Activated T-cell treated with anti-CD3 and anti-CD28 coated beads for 24 hours (primary cell): ENCODE measurements at regions not wholly inside any gene's neighbourhood (a gene's known extent, or its start where the extent isn't known, plus 50 kb on each side); places are given as distances from the start of the nearest gene placed in this dataset.

Experiments
- DNase-seq: peaks from one replicate; pipeline ENCODE4 v3.0.0-alpha.2; 2020; ENCODE audit warnings: low read depth

DNA sequence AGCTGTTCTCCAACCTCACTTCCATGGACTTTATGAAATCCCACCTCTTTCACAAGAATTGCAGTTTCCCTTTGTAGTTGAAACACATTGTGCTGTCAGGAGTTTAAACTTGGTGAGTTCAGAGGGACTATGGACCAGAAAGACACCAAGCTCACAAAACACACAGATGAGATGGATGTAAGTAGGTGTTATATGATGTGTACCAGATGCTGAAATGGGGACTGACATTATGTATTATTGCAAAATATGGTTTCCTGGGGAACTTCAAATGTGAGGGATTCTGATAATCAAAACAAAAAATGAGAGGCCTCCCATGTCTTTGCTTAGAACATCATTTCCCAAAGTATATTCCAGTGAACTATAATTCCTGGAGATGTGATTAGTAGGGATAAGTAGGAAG, 401.1 kb upstream of the ARID1B start:
- DNase-seq: no peak

DNA sequence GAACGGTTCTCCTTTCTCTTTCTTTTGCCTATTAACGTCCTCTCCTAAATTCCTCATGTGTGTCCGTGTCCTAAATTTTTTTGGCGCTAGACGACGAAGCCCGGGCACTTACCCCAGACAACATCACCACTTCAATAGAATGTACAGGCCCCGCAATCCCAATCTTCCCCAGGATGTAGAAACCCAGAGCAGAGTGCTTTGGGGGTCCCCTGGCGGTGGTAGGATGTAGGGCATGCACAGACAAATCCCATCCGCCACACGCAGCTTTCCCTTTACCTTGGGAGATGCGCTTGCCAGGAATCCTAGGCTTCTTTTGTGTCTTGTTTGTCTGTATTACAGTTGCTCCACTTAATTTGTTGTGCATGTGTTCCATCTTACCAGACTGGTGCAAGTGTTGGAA, 417.3 kb upstream of the ARID1B start:
- DNase-seq: no peak

DNA sequence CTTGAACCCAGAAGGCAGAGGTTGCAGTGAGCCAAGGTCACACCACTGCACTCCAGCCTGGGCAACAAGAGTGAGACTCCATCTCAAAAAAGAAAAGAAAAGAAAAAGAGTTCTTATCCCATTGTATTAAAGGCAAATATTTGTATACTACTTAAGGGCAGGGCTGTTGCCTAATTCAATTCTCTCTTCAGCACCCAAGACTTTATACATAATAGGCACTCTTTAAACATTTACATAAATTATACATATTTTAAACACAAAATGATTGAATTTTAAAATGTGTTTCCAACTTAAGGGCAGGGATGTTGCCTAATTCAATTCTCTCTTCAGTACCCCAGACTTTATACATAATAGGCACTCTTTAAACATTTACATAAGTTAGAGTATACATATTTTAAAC, 424.3 kb upstream of the ARID1B start:
- DNase-seq: no peak

DNA sequence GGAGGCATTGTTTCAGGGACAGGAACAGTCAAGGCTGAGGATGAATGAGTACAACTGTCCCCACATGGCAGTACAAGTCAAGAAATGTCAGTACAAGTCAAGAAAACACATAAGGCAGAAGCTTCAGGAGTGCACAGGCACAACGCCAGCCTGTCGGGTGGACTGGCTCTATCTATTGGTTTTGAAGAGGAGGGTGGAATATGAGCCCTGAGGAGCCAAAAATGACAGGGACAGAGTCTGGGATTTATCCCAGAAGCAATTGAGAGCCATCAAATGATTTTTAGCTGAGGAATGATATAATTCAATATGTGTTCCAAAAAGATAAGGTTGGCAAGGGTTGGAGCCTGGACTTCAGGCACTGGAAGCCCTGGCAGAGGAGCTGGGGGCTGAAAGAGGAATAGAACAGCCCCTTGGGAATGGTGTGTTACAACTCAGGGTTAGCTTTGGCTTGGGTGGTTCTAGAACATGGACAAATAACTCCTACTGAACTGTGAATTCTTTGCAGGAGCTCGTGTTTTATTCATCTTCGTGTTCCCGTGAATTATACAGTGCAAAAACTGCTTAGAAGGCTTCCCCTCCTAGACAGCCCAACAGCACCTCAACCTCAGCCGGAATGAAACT, 425.7 kb upstream of the ARID1B start:
- no peak for DNase-seq

DNA sequence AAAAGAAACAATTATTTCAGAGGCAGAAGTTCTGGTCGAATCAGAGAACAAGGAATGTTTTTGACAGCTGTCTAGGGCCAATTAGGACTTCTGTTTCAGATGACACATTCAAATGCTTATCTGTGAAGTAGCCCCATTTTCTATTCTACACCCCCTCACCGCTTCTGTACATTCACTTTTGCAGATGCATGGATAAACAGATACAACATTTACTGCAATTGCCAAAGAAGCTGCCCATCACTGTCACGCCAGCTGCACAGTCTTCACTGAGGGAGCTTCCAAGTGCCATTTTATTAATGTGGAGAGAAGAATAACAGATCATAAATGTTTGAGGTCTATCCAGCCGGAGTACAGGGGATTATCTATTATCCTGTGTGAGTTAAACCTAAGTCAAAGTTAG, 426.8 kb upstream of the ARID1B start:
- DNase-seq: no peak

DNA sequence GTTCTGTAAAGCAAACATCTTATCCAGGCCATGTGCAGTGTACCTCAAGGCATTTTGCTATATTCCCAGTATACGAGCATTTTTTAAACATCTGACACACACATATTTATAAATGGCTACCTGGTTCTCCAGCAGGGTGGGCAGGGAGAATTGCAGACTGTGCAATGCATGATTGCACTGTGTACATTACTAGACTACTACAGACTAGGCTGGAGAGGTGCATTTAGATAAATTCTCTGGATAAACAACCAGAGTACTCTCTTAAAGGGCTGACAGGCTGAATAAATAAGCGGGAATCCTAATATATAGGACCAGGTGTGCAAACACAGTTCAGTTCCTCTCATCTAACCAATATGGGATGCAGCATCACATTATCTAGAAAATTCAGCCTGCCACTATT, 428.3 kb upstream of the ARID1B start:
- no peak for DNase-seq

DNA sequence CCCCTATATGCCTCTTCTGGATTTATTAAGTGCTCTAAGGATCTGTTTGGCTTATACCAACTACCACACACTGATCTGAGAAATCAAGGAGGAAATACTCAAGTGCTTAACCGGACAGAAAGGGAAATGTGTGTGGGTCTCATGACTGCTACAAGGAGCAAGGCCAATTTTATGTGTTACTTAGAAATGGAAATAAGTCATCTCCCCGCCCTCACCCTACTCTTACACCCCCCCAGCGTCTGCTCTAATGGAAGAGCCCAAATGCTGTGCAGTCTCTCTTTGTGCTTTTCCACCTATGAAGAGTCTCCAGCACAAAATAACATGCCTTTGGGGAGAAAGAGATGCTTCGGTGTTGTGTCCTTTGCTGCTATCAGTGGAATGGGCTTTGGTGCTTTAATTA, 428.8 kb upstream of the ARID1B start:
- no peak for DNase-seq

DNA sequence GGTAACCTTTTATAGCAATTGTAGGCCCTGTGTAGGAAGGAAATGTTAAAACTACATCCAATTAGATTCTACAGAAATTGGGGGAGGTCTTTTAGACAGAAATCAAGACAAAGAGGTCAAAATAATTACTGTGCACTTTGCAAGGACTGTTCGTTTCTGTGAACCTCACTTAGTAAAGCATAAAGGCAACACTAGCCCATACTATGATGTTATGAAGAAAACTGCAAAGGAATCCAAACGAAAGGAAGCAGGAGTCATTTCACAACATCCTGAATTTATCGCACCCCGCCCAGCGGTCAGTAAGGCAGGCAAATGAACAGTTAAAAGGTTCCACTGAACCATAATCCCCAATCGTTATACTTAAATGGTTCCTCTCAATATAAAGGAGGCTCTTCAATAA, 429.5 kb upstream of the ARID1B start:
- DNase-seq: no peak

DNA sequence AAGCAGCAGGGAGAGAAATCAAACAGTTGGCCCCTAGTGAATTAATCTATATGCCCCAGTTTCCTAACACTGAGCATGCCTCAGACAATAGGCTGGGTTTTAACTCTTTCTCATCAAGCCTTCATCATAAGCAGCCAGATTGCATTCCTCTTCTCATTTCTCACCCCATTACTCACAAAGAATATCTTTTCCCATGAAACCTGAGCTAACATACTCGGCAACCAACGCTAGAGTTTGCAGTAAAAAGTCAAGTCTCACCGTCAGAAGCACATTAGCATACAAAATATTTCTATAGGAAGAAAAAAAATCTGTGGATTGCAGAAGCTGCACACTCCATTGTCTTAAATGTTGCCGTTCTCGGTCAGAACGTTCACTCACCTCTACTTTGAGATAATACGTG, 429.9 kb upstream of the ARID1B start:
- no peak for DNase-seq

DNA sequence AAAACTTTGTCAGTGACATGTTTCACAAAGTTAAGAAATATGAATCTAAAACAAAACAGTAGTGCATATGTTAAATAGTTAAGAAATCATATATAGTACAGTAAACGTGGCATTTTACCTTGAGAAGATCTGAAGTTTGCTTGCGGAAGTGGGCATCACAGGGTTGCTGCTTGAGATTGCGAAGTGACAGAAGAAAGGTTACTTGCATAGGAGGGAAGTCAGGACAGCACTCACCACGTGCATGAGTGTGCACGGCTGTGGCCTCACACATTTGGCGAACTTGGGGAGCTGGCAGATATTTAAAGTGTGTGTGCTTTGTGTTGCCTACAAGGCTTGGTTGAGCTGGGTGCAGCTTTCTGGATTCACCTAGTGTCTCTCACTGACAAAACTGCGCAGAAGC, 431.5 kb upstream of the ARID1B start:
- DNase-seq: no peak

DNA sequence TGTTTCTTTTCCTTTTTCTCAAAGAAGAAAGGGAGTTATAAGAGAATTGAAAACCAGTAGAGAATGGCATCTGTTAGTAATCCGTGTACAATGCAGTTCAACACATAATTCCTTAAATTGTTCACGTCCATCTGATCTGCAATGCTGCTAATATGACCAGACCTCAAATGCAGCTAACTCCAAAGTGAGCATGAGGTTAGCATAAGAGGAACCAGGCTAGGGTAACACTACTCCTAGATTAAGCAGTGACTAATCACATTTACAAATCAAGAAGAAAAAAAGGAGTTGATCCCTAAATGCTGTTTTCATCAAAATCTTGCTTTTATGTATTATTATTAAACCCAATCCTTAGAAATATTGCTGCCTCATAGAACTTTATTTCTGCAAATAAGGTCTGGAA, 432.7 kb upstream of the ARID1B start:
- DNase-seq: no peak

DNA sequence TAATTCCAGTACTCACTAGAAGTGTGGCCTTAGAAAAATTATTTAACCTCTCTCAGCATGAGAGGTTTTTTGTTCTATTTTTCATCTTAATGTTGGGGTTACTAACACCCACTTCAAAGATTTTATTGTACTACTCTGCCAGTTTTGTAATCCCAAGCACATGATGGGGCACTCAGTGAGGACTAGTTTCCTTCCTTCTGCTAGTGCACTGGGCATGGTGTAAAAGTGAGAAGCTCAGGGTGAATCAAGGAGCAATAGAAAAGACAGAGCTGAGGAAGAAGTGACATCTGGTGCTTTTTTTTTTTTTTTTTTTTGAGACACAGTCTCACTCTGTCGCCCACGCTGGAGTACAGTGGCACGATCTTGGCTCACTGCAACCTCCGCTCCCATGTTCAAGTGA, 439.4 kb upstream of the ARID1B start:
- DNase-seq: no peak

DNA sequence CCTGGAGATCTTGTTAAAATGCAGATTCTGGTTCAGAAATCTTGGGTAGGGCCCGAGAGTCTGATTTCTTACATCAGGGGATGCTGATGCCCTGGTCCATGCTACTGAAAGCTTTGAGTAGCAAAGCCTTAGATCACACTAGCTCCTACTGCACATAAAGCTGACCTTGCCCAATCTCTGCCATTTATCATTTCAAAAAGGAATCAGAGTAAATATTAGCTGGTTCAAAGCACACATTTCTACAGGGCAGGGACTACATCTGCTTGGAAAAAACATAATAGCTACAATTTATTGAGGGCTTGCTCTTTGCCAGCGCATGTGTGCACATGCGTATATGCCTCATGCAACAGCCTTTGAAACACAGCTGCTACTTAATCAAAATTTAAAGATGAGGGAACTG, 440.4 kb upstream of the ARID1B start:
- DNase-seq: no peak

DNA sequence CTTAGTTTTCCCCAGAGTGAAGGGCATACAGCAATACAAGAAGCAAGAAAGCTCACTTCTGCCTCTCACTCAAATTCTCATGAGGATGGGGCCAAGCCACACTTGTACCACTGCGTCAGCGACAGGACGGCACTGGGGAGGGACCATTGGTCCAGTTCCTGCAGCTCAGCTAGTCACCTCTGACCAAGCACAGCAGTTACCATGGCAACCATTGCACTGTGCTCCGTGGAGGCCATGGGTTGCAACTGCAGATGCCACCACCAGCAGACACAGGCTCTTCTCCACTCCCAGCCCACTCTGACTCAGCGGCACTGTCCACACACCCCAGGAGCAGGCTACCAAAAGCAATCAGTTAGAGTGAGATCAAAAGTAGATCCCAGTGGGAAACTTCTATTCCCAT, 441.1 kb upstream of the ARID1B start:
- no peak for DNase-seq

DNA sequence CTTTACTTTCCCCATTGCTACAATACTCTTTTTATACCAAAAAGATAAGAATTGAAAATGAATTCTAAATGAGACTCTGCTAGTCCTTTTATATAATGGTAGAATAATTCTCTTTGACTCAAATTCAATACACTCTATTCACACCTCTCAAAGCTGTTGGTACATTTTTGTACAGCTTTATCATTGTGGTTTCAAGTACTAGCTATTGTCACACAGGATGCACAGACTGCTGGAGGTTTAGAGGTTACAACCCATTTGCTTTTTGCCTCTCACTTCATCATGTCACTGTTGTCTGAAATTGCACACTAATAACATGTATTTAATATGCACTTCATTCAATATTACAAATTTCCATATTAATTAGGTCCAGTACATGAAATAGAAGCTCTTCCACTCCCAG, 442.2 kb upstream of the ARID1B start:
- DNase-seq: no peak

DNA sequence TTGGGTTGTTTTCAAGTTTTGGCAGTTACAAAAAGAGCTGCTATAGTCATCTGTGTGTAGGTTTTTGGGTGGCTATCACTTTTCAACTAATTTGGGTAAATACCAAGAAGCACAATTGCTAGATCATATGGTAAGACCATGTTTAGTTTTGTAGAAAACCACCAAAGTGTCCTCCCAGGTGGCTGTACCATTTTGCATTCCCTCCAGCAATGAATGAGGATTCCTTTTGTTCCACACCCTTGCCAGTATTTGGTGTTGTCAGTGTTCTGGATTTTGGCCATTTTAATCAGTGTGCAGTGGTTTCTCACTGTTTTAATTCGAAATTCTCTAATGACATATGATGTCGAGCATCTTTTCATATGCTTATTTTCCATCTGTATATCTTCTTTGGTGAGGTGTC, 457.5 kb upstream of the ARID1B start:
- DNase-seq: no peak

DNA sequence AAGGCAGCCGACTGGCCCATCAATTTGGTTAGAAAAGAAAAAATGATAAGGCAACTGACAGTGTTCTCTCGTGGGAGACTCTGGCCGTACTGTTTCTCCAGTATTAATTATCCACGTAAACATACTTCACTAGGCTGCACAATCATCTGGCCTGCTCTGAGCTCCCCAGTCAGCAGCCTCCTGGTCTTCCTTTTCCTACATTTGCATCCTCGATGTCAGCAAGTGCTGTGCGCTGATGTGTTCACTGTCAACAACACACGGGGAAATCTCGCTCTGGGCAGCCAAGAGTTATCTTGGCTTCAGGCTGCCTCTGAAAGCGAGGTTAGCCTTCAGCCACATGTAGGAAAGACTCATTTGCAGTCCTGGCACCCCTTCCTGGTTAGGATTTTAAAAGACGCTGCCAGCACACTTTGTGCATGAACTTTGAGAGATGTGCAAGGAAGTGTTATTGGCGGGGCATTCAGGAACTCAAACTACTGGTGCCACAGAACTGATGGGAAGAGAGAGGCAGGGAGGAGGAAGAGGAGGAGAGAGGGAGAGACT, 460.5 kb upstream of the ARID1B start:
- no peak for DNase-seq

DNA sequence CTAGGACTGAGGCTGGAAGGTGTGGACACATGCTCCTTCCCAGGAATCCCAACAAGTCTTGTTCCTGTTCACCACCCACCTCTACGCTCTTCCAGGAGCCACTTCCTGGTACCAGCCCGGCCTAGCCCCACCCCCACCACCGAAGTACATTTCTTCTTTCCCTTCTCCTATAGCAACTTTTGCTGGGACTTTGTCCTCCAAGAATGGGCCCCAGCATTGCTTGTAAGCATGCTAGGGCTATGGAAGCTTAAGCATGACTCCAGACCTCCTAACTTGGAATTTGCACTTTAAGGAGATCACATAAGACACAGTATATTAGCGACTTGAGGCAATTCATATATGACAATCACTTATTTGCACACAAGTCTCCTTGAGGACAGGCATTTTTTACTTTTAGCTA, 462.0 kb upstream of the ARID1B start:
- DNase-seq: no peak

DNA sequence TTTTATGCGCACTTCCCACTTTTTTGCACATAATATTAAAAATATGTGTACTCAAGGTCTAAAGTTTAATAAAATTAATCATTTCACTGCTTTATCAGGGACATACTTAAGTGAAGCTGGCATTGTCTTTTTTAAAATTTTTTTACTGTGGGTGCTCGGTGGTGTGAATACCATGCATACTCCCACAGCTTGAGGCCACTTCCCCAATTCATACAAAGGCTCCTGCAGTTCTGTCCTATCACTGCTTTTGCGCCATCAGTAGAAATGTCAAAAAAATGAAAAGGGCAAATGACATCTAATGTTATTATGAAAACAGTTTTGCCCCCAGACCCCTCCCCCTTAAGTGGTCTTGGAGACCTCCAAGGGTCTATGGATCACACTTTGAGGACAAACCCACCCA, 464.1 kb upstream of the ARID1B start:
- DNase-seq: no peak

DNA sequence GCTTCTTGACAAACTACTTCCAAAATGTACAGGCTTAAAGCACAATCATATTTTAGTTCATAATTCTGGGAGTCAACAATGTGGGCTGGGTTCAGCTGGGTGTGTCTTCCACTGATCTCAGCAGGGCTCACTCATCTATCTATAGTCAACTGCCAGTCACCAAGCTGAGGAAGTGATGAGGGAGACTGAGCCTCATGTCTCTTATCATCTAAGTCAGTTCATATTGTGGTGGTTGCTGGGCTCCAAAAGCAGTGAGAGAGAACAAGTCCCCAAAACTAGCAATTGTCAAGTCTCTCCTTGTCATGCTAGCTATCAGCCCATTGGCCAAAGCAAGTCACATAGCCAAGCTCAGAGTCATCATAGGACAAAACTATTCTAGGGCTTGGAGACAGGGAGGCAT, 465.9 kb upstream of the ARID1B start:
- DNase-seq: no peak

DNA sequence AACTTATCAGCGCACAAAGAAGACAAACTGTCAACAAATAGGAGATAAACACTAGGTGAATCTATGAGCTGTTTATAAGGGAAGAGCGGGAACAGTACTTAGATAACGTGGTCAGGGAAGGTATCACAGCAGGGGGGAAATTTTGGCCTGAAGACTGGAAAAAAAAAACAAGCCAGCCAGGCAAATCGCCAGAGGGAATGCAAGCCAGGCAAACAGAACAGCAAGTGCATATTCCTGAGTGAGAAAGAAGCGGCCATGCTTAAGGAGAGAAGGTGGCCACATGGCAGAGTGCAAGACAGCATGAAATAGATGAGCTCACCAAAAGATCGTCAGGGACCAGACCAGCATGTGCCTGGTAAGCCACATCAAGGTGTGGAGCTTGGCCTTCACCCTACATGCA, 466.5 kb upstream of the ARID1B start:
- DNase-seq: no peak

DNA sequence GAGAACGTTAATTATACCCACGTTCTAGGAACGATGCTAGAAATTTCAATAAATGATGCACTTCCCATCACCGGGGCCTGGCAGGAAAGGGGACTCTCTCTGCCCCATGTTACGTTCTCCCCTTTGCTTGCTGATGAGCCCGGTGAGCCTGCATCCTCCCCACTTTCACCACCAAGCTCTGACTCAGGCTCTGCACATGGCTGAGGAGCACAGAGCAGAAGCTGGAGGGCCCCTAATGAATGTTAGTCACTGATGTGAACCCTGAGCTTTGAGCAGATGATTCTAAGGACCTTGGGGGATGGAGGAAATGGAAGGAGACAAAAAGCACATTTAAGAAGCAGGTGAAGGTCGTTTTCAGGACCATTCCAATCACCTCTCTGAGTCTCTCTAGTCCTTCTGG, 468.2 kb upstream of the ARID1B start:
- DNase-seq: no peak

DNA sequence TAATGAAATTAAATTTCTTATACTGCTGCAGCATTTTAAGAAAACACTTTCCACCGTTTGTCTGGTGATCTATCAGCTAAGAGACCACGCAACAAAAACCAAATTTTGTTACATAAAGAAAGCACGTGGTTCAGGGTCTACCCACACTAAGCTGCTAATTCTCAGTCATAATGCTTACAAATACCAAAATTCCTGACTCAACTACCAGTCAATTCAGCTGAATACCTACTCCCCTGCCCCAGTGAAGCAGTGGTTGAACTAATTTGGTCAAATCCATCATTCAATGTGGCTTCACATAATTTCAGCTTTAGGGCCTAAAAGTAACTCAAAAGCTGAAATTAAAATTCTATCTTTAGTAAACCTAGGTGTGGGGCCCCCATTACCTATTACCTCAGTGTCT, 468.6 kb upstream of the ARID1B start:
- DNase-seq: no peak

DNA sequence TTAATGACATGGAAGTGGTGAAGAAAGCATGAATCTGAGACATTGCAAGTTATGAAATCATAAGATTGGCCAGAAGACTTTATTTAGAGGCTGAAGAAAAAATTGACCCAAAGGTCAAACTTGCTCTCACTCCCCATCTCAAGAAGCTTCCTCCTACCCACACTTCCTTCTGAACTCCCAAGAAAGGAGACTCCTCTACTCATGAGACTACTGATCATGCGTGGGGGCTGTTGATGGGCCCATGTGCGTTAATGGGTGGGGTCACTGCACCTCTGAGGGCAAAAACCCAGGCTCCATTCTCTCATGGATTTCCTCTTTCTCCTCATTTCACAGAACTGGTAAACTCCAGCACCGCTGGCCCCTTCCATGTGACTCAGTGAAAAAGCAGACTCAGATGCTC, 470.6 kb upstream of the ARID1B start:
- DNase-seq: no peak

DNA sequence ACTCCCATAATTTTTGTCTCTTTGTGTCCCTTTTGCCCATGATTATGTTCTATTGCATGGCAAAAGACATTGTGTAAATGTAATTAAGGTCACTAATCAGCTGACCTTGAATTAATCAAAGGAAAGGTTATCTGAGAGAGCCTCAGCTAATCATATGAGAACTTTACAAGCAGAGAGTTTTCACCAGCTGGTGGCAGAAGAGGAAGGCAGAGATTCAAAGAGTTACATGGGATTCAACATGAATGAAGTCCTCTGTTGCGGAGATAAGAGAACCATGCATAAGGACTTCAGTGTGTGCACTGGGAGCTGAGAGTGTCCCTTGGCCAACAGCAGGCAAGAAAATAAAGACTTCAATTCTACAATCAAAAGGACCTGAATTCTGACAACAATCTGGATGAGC, 494.1 kb upstream of the ARID1B start:
- DNase-seq: no peak
